ENCODE measurements at regions not wholly inside any gene's neighbourhood (a gene's known extent, or its start where the extent isn't known, plus 50 kb on each side); places are given as distances from the start of the nearest gene placed in this dataset.
"Not testable (repeated sequence)": the region's sequence is repeated elsewhere in the genome, so short reads cannot be mapped to it uniquely, and the experiment has no call there.

- DNase-seq, result no peak
Measured at GRCh38 chr3:150357923-150358607, 50.0 kb upstream of the TSC22D2 start.

DNA sequence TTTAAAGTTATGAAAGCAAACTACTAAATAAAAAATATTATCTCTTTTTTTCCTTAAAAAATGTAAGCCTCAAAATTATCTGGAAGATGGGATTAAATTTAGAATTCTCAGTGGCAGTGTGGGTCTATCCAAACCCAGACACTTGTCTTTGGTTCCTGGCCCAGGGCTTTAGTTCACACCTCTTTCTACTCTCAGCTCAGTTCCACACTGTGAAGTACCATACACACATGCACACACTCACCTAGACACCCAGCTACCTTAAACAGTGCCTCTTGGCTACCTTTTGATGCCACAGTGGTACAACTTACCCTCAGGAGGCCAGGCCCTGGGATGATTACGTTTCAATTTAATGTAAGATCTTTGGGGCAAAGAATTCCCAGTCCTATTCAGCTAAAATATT is 51.0 kb upstream of the TSC22D2 start:
- DNase-seq, result no peak

DNA sequence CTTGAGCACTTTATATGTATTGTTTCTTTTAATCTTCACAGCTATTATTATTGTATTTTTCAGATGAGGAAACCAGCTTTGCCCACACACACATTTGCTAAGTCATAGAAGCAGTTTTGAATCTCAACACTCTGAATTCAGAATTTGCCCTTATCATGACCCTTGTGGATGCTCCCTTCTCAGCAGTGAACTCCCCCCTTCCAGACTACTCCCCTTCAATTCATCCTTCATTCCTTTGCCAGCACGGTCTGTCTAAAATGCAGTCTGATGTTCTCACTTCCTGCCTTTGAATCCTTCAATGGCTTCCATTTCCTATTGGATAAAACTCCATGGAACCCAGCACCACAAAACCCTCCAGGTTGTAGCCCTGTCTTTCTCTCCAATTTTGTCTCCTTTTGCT is 52.5 kb upstream of the TSC22D2 start:
- DNase-seq, result no peak

GRCh38 chr3:150352931-150353330 is 55.2 kb upstream of the TSC22D2 start:
- DNase-seq, result no peak

- DNase-seq, result no peak
Measured at GRCh38 chr3:150351398-150351797, 56.7 kb upstream of the TSC22D2 start.

- no peak for DNase-seq
Measured at GRCh38 chr3:150349314-150350097, 58.6 kb upstream of the TSC22D2 start.

GRCh38 chr3:150348500-150348899 is 59.6 kb upstream of the TSC22D2 start:
- no peak for DNase-seq

- no peak for DNase-seq
Measured at GRCh38 chr3:150346981-150347863, 60.9 kb upstream of the TSC22D2 start.

GRCh38 chr3:150346266-150346665 is 61.8 kb upstream of the TSC22D2 start:
- no peak for DNase-seq

DNA sequence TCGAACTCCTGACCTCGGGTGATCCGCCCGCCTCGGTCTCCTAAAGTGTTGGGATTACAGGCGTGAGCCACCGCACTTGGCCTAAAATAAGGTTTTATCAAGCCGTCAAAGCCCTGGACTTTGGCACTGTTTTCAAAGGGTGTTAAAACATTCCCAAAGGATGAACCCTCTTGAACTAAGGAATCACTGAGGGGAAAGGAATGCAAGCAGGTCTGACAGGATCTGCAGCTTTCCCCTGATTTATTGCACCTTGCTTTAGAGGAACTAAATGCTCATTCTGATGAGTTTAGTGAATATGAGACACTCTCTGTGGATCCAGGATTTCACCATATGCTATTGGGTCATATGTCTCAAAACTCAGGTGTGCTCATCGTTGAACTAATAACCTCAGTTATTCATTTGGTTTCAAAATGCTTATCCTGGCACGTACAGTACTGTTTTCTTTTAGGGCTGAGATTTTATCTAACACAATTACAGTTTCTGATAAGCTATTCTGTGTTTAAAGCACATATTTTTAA is 63.0 kb upstream of the TSC22D2 start:
- DNase-seq, result no peak

DNA sequence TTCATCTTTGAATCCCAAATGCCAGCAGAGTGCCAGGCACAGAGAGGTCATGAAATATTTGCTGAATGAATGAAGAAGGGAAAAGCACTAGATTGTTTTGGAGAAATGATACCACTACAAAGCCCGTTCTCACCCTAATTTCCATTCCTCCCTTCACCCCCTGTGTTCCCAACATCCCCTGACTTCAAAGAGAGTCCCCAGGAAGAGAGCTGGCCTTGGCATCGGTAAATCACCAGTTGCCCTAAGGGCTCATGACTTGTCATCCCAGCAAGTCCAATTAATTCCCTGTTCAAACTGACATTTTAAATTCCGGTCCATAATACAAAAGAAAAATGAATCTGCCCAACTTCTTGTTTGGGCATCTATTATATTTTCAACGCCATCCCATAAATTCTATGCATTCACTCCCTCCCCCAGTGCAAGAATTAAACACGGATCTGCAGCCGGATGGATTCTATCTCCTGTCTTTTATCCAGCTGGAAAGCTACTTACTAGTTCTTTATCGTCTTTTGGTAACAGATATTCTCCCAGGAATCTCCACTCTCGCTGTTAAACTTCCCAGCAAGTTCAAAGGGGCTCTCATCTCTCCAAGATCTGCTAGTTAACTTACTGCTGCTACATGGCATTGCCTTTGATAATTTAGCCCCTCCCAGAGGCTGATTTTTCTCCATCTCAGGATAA is 63.9 kb upstream of the TSC22D2 start:
- no peak for DNase-seq

- DNase-seq, result no peak
Measured at GRCh38 chr3:150342896-150343467, 65.1 kb upstream of the TSC22D2 start.

- DNase-seq, result no peak
Measured at GRCh38 chr3:150341891-150342290, 66.2 kb upstream of the TSC22D2 start.

- not testable (repeated sequence) for DNase-seq
Measured at GRCh38 chr3:150336363-150336762, 71.7 kb upstream of the TSC22D2 start.

DNA sequence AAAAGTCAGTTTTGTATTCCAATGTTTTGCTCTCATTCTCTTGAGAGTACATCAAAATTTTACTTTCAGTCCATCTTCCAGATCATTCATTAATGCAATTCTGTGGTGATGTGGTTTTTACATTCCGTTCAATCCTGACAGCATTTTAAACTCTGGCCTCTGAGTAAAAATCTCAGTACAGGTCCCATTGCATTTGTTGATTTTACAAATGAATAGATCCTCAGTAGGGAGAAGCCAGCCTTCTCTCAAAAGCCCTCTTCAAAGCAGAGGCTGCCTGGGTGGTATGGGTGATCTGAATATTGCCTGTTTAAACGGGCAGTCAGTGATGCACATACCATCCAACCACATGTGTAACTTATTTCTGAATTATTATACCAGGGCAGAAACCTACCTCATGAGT is 72.5 kb upstream of the TSC22D2 start:
- no peak for DNase-seq

- no peak for DNase-seq
Measured at GRCh38 chr3:150334974-150335373, 73.1 kb upstream of the TSC22D2 start.

- no peak for DNase-seq
Measured at GRCh38 chr3:150333477-150333876, 74.6 kb upstream of the TSC22D2 start.

GRCh38 chr3:150331978-150332568 is 76.0 kb upstream of the TSC22D2 start:
- DNase-seq, result no peak

- DNase-seq, result no peak
Measured at GRCh38 chr3:150330872-150331271, 77.2 kb upstream of the TSC22D2 start.

- no peak for DNase-seq
Measured at GRCh38 chr3:150330174-150330573, 77.9 kb upstream of the TSC22D2 start.

- no peak for DNase-seq
Measured at GRCh38 chr3:150329408-150329807, 78.7 kb upstream of the TSC22D2 start.

DNA sequence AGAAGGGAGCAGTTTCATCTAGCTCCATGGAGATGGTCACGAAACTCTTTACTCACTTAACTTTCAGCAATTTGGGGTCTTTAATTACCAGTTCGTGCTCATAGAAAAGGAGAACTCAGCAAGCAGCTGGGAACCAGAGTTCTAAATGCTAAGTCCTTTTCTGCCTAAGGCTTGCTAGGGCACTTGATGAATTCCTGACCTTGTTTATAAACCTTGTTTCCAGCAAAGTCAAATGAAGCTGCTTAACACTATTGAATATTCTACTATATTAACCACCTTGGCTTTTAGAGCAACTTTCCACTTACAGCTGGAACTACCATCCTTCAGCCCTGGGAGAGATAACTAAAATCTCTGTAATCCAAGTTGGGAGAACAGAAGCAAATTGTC is 79.5 kb upstream of the TSC22D2 start:
- no peak for DNase-seq

All from T1000 (cell line).